GM23338 (cell line): ENCODE measurements at regions not wholly inside any gene's neighbourhood (a gene's known extent, or its start where the extent isn't known, plus 50 kb on each side); places are given as distances from the start of the nearest gene placed in this dataset.

ENCODE experiments used
- ATAC-seq: fragments of 200-7000 bp; cut with Tn5 transposase; 3 replicates; pipeline ENCODE4 v1.9.1; 2020
- DNase-seq: peaks from one replicate; pipeline ENCODE4 v3.0.0-alpha.2; 2015; ENCODE audit warnings: low spot score
- H2AFZ ChIP-seq: fragments of 200-600 bp; sonication (generic); 2 replicates; pipeline ENCODE4 v1.8.0; 2016; ENCODE audit warnings: antibody characterized with exemption, mild to moderate bottlenecking, moderate library complexity
- H3F3A ChIP-seq: fragments of 200-600 bp; sonication (generic); replicated peaks from 2 replicates; pipeline ENCODE4 v1.8.0; 2017; ENCODE audit warnings: antibody characterized with exemption, mixed run types, low read depth
- H3K27ac ChIP-seq: fragments of 200-600 bp; sonication (generic); 2 replicates; pipeline ENCODE4 v1.6.1; 2016; ENCODE audit warnings: low read depth
- H3K27me3 ChIP-seq: fragments of 200-600 bp; sonication (generic); 2 replicates; pipeline ENCODE4 v1.8.0; 2016; ENCODE audit warnings: mild to moderate bottlenecking, mixed run types, moderate library complexity; ENCODE audit not compliant: insufficient read depth
- H3K36me3 ChIP-seq: fragments of 200-600 bp; sonication (generic); 2 replicates; pipeline ENCODE4 v1.8.0; 2016; ENCODE audit warnings: mild to moderate bottlenecking; ENCODE audit not compliant: insufficient read depth
- H3K4me1 ChIP-seq: fragments of 200-600 bp; sonication (generic); 2 replicates; pipeline ENCODE4 v1.8.0; 2016; ENCODE audit warnings: mild to moderate bottlenecking, moderate library complexity; ENCODE audit not compliant: insufficient read depth
- H3K4me2 ChIP-seq: fragments of 200-600 bp; sonication (generic); 2 replicates; pipeline ENCODE4 v1.7.1; 2017; ENCODE audit warnings: mixed run types
- H3K4me3 ChIP-seq: fragments of 200-600 bp; sonication (generic); 2 replicates; pipeline ENCODE4 v1.6.1; 2016; ENCODE audit warnings: mixed run types
- H3K79me2 ChIP-seq: fragments of 200-600 bp; sonication (generic); replicated peaks from 2 replicates; pipeline ENCODE4 v1.8.0; 2017; ENCODE audit warnings: mild to moderate bottlenecking; ENCODE audit not compliant: insufficient read depth
- H3K9me2 ChIP-seq: fragments of 200-600 bp; sonication (generic); 2 replicates; pipeline ENCODE4 v1.8.0; 2017; ENCODE audit not compliant: insufficient read depth
- H4K20me1 ChIP-seq: fragments of 200-600 bp; sonication (generic); replicated peaks from 2 replicates; pipeline ENCODE4 v1.8.0; 2017; ENCODE audit warnings: mild to moderate bottlenecking; ENCODE audit not compliant: insufficient read depth
- H3K27ac Mint-ChIP-seq: 2 replicates; pipeline ENCODE4 v1.8.0; 2020; ENCODE audit warnings: inconsistent platforms, mild to moderate bottlenecking, moderate library complexity, mixed read lengths
- H3K27me3 Mint-ChIP-seq: 3 replicates; pipeline ENCODE4 v1.8.0; 2022; ENCODE audit warnings: low read depth, mild to moderate bottlenecking, moderate library complexity, mixed read lengths, inconsistent platforms; ENCODE audit not compliant: insufficient read depth, poor library complexity
- H3K36me3 Mint-ChIP-seq: 3 replicates; pipeline ENCODE4 v1.8.0; 2021; ENCODE audit warnings: low read depth, mild to moderate bottlenecking, inconsistent platforms, moderate library complexity, mixed read lengths
- H3K4me1 Mint-ChIP-seq: 3 replicates; pipeline ENCODE4 v1.8.0; 2020; ENCODE audit warnings: mild to moderate bottlenecking, inconsistent platforms, mixed read lengths
- H3K4me3 Mint-ChIP-seq: 3 replicates; pipeline ENCODE4 v1.8.0; 2021; ENCODE audit warnings: moderate library complexity, mild to moderate bottlenecking, inconsistent platforms, mixed read lengths
- H3K9me3 Mint-ChIP-seq: 3 replicates; pipeline ENCODE4 v1.8.0; 2020; ENCODE audit warnings: moderate library complexity, mild to moderate bottlenecking, inconsistent platforms, mixed read lengths
- CREB1 ChIP-seq: fragments of 250-450 bp; sonication (Bioruptor Pico); IDR thresholded peaks from 2 replicates; pipeline ENCODE4 v1.5.0; 2020; ENCODE audit warnings: low read depth, mild to moderate bottlenecking, moderate library complexity
- ETS1 ChIP-seq: IDR thresholded peaks from 2 replicates; pipeline ENCODE4 v1.6.1; 2016; ENCODE audit warnings: antibody characterized with exemption
- EZH2 ChIP-seq: fragments of 200-600 bp; sonication (generic); IDR thresholded peaks from one replicate; pipeline ENCODE4 v1.8.0; 2017; ENCODE audit warnings: antibody characterized with exemption, mild to moderate bottlenecking, low read depth; ENCODE audit not compliant: unreplicated experiment
- EZH2phosphoT487 ChIP-seq: fragments of 200-600 bp; sonication (generic); IDR thresholded peaks from one replicate; pipeline ENCODE4 v1.8.1; 2018; ENCODE audit warnings: antibody characterized with exemption; ENCODE audit not compliant: unreplicated experiment
- JUNB ChIP-seq: IDR thresholded peaks from one replicate; pipeline ENCODE4 v1.6.1; 2016; ENCODE audit warnings: antibody characterized with exemption; ENCODE audit not compliant: unreplicated experiment
- NANOG ChIP-seq: IDR thresholded peaks from 2 replicates; pipeline ENCODE4 v1.6.1; 2016; ENCODE audit warnings: antibody characterized with exemption, borderline replicate concordance
- POLR2AphosphoS5 ChIP-seq: IDR thresholded peaks from 2 replicates; pipeline ENCODE4 v1.6.1; 2016; ENCODE audit warnings: antibody characterized with exemption, low read depth
- REST ChIP-seq: IDR thresholded peaks from one replicate; pipeline ENCODE4 v1.6.1; 2018; ENCODE audit warnings: antibody characterized with exemption; ENCODE audit not compliant: unreplicated experiment
- STAT1 ChIP-seq: IDR thresholded peaks from one replicate; pipeline ENCODE4 v1.6.1; 2016; ENCODE audit warnings: antibody characterized with exemption; ENCODE audit not compliant: unreplicated experiment
- ZNF114 ChIP-seq: fragments of 250-450 bp; sonication (Bioruptor Pico); IDR thresholded peaks from 2 replicates; pipeline ENCODE4 v1.5.0; 2020; ENCODE audit warnings: mild to moderate bottlenecking, moderate library complexity
- ZNF331 ChIP-seq: fragments of 250-450 bp; sonication (Bioruptor Pico); IDR thresholded peaks from 2 replicates; pipeline ENCODE4 v1.5.0; 2020; ENCODE audit warnings: low read depth, mild to moderate bottlenecking, moderate library complexity
- ZNF462 ChIP-seq: fragments of 250-450 bp; sonication (Bioruptor Pico); IDR thresholded peaks from 2 replicates; pipeline ENCODE4 v1.5.0; 2020; ENCODE audit warnings: mild to moderate bottlenecking, moderate library complexity
- TF ChIP-seq, protein P1 (sequence below), 2 experiments: fragments of 200-600 bp in 1 of 2; sonication (generic) in 1 of 2; conservative IDR thresholded peaks; 2 replicates each; pipeline versions ENCODE4 v1.5.1 to v1.6.1; 2016 to 2017; ENCODE audit warnings: antibody characterized with exemption in 2 of 2, low read depth in 2 of 2, mild to moderate bottlenecking in 2 of 2, moderate library complexity in 1 of 2

- Histone ChIP-seq H3K4me3 (no peak overlapping the region), H3K27me3 (no peaks in the 10 kb centered on the region), H3F3A (no peaks in the 10 kb centered on the region), H2AFZ (no peak overlapping the region), H3K36me3 (no peaks in the 10 kb centered on the region), H3K9me2 (no peaks in the 10 kb centered on the region; the same call in 1 of the 2 replicates), H3K27ac (no peak overlapping the region), H3K4me1 (no peaks in the 10 kb centered on the region), H3K4me2 (no peak overlapping the region), H4K20me1 (no peaks in the 10 kb centered on the region), H3K79me2 (no peaks in the 10 kb centered on the region)
- DNase-seq: no peak
- Mint-ChIP-seq H3K27me3 (no peaks in the 10 kb centered on the region), H3K27ac (no peak overlapping the region), H3K4me3 (no peak overlapping the region), H3K36me3 (peaks cover 9% of the 10 kb centered on the region; the same call in 2 of the 3 replicates), H3K4me1 (no peaks in the 10 kb centered on the region), H3K9me3 (peaks cover 13% of the 10 kb centered on the region)
- no peak for TF ChIP-seq ETS1
- no peak for TF ChIP-seq REST
- no peak for TF ChIP-seq ZNF331 (CRISPR knock-in tag)
- no peak for TF ChIP-seq EZH2
- no peak for TF ChIP-seq POLR2AphosphoS5
- TF ChIP-seq STAT1: no peak
- no peak for TF ChIP-seq NANOG
- no peak for TF ChIP-seq CREB1 (CRISPR knock-in tag)
- no peak for TF ChIP-seq ZNF114 (CRISPR knock-in tag)
- no peak for TF ChIP-seq ZNF462 (CRISPR knock-in tag)
- TF ChIP-seq JUNB: no peak
- TF ChIP-seq EZH2phosphoT487: no peak
- TF ChIP-seq, protein P1, sequence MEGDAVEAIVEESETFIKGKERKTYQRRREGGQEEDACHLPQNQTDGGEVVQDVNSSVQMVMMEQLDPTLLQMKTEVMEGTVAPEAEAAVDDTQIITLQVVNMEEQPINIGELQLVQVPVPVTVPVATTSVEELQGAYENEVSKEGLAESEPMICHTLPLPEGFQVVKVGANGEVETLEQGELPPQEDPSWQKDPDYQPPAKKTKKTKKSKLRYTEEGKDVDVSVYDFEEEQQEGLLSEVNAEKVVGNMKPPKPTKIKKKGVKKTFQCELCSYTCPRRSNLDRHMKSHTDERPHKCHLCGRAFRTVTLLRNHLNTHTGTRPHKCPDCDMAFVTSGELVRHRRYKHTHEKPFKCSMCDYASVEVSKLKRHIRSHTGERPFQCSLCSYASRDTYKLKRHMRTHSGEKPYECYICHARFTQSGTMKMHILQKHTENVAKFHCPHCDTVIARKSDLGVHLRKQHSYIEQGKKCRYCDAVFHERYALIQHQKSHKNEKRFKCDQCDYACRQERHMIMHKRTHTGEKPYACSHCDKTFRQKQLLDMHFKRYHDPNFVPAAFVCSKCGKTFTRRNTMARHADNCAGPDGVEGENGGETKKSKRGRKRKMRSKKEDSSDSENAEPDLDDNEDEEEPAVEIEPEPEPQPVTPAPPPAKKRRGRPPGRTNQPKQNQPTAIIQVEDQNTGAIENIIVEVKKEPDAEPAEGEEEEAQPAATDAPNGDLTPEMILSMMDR (conservative IDR thresholded peaks at IDR 0.05; ENCODE audit: low read depth in 2 of 2): no peak
- ATAC-seq: no peak
Observed at GRCh38 chr5:158406884-158407823, 548.2 kb upstream of the CLINT1 start.
